ENCODE measurements at regions not wholly inside any gene's neighbourhood (a gene's known extent, or its start where the extent isn't known, plus 50 kb on each side); places are given as distances from the start of the nearest gene placed in this dataset.

- peak; percentile 93 for DNase-seq (ENCODE audit: low read depth)
- no peak overlapping the region for H3K4me3 ChIP-seq (ENCODE audit: low read depth, low read length)
Observed at GRCh38 chr1:244214009-244214967, 163.2 kb downstream of the ZBTB18 start.

DNA sequence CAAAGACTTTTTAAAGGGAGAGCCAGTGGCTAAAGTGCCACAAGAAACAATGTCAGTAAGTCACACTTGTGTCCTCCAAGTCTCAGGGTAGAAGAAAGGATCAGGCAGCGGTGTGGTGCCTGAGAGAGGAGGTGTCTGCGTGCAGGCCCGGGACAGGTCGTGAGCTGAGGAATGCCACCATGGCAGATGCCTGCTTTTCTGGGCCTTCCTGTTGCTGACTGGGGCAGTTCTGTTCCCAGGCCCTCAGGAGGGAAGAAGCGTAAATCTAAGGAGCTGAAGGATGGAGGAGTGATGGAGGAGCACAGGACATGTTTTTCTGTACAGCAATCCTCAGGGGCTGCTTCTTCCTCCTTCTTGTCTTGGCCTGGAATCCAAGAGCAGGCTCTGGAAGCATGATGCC lies 165.8 kb downstream of the ZBTB18 start:
- no peak overlapping the region for H3K4me3 ChIP-seq (ENCODE audit: low read depth, low read length)
- no peak for DNase-seq (ENCODE audit: low read depth)

DNA sequence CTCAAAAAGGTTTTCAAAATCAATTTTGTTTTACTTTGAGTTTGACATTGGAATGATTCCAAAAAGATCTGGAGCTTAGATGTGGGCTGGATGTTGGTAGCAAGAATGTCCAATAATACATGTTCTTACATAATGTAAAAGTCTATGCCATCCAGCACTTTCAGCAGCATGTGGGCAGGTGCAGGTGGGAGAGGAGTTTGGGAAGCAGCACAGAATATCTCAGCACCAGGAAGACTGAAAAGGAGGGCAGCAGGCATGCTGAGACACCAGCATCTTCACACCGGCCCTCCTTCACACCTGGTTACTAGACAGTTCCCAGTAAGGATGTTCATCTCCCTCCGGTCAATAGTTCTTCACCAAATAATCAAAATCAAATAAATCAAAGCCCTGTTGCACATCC lies 166.6 kb downstream of the ZBTB18 start:
- no peak for DNase-seq (ENCODE audit: low read depth)
- H3K4me3 ChIP-seq (ENCODE audit: low read depth, low read length) = no peak overlapping the region

GRCh38 chr1:244218220-244218619 lies 167.1 kb downstream of the ZBTB18 start:
- no peak for DNase-seq (ENCODE audit: low read depth)
- no peak overlapping the region for H3K4me3 ChIP-seq (ENCODE audit: low read depth, low read length)

DNA sequence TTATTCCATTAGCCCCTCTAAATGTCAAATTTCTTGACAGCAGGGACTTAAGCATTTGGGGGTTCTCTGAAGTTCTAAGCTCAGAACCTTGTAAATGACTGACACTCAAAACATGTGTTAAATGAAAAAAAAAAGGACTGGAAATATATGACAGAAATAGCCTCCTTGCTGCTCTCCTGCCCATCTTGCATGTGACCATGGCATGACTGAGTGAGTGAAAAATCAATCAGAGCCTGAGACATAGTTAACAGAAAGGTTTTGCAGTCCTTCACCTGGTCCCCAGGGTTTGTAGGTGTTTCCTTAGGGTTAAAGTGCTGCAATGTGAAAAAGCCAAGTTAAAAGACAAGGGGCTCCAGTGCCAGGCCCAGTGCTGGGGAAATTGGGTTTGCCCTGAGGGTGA lies 168.1 kb downstream of the ZBTB18 start:
- DNase-seq (ENCODE audit: low read depth) = no peak
- no peak overlapping the region for H3K4me3 ChIP-seq (ENCODE audit: low read depth, low read length)

GRCh38 chr1:244219802-244220201 lies 168.7 kb downstream of the ZBTB18 start:
- no peak for DNase-seq (ENCODE audit: low read depth)
- H3K4me3 ChIP-seq (ENCODE audit: low read depth, low read length) = no peak overlapping the region

DNA sequence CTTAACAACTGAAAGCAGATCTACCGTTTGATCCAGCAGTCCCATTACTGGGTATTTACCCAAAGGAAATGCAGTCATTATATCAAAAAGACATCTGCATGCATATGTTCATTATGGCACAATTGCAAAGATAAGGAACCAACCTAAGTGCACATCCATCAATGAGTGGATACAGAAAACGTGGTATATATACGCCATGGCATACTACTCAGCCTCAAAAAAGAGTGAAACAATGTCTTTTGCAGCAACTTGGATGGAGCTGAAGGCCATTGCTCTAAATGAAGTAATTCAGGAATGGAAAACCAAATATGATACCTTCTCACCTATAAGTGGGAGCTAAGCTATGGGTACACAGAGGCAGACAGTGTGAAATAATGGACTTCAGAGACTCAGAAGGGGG lies 169.3 kb downstream of the ZBTB18 start:
- no peak overlapping the region for H3K4me3 ChIP-seq (ENCODE audit: low read depth, low read length)
- DNase-seq (ENCODE audit: low read depth) = no peak

DNA sequence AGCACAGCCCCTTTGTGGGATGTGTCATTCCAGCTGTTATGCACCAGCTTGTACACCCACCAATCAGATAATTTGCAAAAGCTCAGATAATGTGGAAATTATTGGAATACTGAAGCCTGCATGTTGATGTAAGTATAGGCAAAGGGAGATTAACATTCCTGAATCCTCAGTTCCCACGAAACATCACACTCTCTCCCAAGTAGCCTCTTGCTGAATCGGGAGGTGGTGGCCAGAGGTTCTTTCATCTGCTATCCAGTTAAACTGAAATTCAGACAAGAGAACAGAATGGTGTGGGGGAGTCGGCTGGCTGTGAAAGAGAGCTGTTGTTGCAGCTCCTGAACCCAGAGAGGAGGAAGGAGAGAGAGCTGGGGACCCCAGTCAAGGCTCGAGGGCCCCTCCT lies 170.9 kb downstream of the ZBTB18 start:
- DNase-seq (ENCODE audit: low read depth) = no peak
- no peak overlapping the region for H3K4me3 ChIP-seq (ENCODE audit: low read depth, low read length)

GRCh38 chr1:244224487-244225430 lies 173.7 kb downstream of the ZBTB18 start:
- no peak overlapping the region for H3K4me3 ChIP-seq (ENCODE audit: low read depth, low read length)
- DNase-seq (ENCODE audit: low read depth) = no peak

DNA sequence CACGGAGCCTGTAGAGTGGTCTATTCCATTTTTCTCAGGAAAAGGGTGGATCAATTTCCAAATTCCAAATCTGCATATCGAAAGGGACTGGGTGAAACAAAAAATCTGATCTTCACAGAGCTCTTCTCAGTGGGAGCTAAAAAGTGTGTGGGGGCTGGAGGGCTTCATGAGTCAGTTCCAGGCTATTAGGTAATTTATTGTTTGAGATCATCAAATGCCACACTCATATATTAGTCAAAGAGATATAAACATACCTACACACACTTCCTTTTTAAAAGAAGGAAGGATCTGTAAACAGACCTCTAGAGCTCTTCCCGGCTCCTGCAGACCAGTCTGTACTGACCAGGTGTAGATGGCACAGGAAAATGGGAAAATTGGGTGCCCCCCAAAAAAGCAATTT lies 175.4 kb downstream of the ZBTB18 start:
- no peak for DNase-seq (ENCODE audit: low read depth)
- H3K4me3 ChIP-seq (ENCODE audit: low read depth, low read length) = no peak overlapping the region

DNA sequence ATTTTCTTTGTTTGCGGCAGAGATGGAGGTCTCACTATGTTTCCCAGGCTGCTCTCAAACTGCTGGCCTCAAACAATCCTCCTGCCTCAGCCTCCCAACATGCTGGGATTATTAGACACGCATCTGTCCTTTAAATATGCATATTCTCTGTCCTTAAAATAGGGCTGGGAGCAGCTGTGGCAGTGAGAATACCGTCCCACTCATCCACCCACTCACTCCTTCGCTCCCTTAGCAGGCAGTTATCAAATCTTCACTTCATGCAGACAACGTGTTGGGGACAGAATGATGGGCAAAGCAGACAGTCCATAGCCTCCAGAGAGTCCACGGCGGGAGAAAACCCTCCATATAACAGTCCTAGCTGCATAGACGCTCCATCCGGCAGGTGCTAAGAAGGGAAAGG lies 179.4 kb downstream of the ZBTB18 start:
- DNase-seq (ENCODE audit: low read depth) = no peak
- no peak overlapping the region for H3K4me3 ChIP-seq (ENCODE audit: low read depth, low read length)

GRCh38 chr1:244231193-244231571 lies 180.1 kb downstream of the ZBTB18 start:
- H3K4me3 ChIP-seq (ENCODE audit: low read depth, low read length) = peak overlapping the region; percentile 36
- no peak for DNase-seq (ENCODE audit: low read depth)

DNA sequence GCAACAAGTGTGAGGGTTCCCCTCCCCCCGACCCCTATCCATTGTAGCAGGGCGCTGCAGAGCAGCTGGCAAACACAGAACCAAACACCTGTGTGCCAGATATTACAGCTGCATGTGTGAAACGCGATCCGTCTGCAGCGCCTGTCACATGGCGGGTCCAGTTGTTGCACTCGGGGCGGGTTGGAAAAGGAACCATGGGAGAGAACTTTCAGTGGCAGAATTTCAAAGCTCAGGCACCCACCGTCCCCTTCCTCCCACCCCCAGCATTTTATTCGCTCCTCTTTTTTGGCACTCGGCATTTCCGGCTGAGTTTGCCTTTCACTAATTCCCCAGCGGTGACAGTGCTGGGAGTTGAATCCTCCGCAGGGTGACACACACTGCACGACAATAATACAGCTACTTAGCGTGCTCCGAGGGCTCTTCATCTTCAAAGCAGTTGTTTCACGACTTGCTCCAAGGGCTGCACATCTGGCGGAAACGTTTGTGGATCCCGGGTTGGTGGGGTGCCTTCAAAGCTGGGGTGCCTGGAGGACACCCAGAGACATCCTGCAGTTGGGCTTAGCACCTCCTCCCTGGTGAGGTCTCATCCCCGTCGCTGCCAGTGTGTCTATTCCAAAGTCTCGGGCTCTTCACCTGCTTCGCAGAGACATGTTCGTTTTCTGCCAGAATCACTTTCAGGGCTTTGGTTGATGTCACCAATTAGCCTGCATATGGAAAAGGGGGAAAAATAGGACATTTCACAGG lies 180.7 kb downstream of the ZBTB18 start:
- H3K4me3 ChIP-seq (ENCODE audit: low read depth, low read length) = peak overlapping the region; percentile 36
- peak; percentile 45 for DNase-seq (ENCODE audit: low read depth)

GRCh38 chr1:244234009-244234643 lies 183.0 kb downstream of the ZBTB18 start:
- no peak overlapping the region for H3K4me3 ChIP-seq (ENCODE audit: low read depth, low read length)
- DNase-seq (ENCODE audit: low read depth) = no peak

DNA sequence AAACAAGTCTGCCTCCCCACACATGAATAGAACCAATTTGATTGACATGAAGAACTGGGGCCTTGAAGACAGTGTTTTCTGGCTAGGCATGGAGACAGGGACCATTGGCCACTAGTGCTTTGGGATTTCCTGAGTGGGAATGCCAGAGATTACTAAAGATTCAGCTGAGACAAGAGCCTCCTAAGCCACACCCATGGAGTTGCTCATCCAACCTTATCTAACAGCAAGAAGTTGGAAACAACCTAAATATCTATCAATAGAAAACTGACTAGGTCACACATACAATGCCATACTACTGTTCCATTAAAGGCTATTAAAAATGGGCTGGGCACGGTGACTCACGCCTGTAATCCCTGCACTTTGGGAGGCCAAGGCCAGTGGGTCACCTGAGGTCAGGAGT lies 184.1 kb downstream of the ZBTB18 start:
- no peak for DNase-seq (ENCODE audit: low read depth)
- H3K4me3 ChIP-seq (ENCODE audit: low read depth, low read length) = no peak overlapping the region

- no peak overlapping the region for H3K4me3 ChIP-seq (ENCODE audit: low read depth, low read length)
- DNase-seq (ENCODE audit: low read depth) = peak; percentile 58
Observed at GRCh38 chr1:244236101-244236500, 185.0 kb downstream of the ZBTB18 start.

DNA sequence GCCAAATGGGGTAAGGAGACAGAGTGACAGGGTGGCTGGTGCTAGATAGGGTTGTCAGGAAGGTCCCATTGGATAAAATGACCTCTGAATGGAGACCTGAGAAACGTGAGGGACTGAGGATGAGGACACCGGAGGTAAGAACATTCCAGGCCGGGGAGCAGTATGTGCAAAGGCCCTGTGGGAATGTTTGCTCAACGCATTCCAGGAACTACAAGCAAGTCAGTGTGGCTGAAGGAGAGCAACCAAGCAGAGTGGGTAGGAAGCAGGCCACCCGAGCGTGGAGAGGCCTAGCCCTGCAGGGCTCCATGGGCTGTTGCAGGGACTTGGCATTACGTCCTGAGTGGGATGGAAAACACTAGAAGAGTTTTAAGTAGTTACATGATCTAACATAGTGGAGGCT lies 185.6 kb downstream of the ZBTB18 start:
- H3K4me3 ChIP-seq (ENCODE audit: low read depth, low read length) = no peak overlapping the region
- DNase-seq (ENCODE audit: low read depth) = no peak

- no peak for DNase-seq (ENCODE audit: low read depth)
Observed at GRCh38 chr1:244237445-244237844, 186.4 kb downstream of the ZBTB18 start.

DNA sequence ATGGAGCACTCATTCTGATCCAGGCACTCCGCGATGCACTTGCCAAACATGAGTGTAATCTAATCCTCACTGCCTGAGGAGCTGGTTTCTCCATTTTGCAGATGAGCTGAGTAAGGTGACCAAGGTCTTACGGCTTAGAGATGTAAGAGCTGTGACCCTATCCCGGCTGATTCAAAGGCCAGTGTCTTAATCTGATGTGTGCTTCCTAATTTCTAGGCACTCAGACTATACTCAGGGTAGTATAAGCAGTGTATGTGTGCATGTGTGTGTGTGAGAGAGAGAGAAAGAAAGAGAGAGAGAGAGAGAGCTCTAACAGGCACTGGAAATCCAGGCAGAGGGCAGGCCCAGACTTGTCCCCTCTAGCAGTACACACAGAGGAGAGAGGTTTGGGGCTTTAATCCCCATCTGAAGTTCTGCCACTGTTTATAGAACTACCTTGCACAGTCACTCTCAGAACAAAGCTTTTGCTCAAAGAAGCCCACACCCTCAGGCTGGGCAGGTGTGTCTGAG lies 188.2 kb downstream of the ZBTB18 start:
- H3K4me3 ChIP-seq (ENCODE audit: low read depth, low read length) = no peak overlapping the region
- DNase-seq (ENCODE audit: low read depth) = no peak

More at GRCh38 chr1:244237445-244237844, 186.4 kb downstream of the ZBTB18 start:
- no peak overlapping the region for H3K4me3 ChIP-seq (ENCODE audit: low read depth, low read length)
